SK-N-SH treated with all-trans-retinoic acid at 6 μM for 48 hours (cell line): ENCODE measurements at regions not wholly inside any gene's neighbourhood (a gene's known extent, or its start where the extent isn't known, plus 50 kb on each side); places are given as distances from the start of the nearest gene placed in this dataset.

ENCODE experiments used
- ATAC-seq: fragments of 200-7000 bp; cut with Tn5 transposase; 3 replicates; pipeline ENCODE4 v1.9.1; 2020; ENCODE audit warnings: mild to moderate bottlenecking, moderate library complexity
- ARNTL ChIP-seq: fragments of 450-650 bp; formaldehyde crosslinking; IDR thresholded peaks from 2 replicates; pipeline ENCODE4 v1.5.0; 2020; ENCODE audit warnings: low read depth, mild to moderate bottlenecking, moderate library complexity, borderline replicate concordance
- BACH2 ChIP-seq: fragments of 250-450 bp; sonication (Bioruptor Pico); IDR thresholded peaks from 2 replicates; pipeline ENCODE4 v1.9.0; 2021; ENCODE audit warnings: mild to moderate bottlenecking, borderline replicate concordance
- CSDC2 ChIP-seq: fragments of 250-450 bp; sonication (Bioruptor Pico); IDR thresholded peaks from 2 replicates; pipeline ENCODE4 v1.5.0; 2020; ENCODE audit warnings: mild to moderate bottlenecking, moderate library complexity
- ESRRG ChIP-seq: fragments of 250-450 bp; sonication (Bioruptor Pico); IDR thresholded peaks from 2 replicates; pipeline ENCODE4 v1.6.1; 2021; ENCODE audit warnings: mild to moderate bottlenecking
- GLIS3 ChIP-seq: fragments of 250-450 bp; sonication (Bioruptor Pico); IDR thresholded peaks from 2 replicates; pipeline ENCODE4 v1.5.0; 2020; ENCODE audit warnings: mild to moderate bottlenecking, moderate library complexity
- OSR1 ChIP-seq: fragments of 250-450 bp; sonication (Bioruptor Pico); IDR thresholded peaks from 2 replicates; pipeline ENCODE4 v1.8.0; 2022; ENCODE audit warnings: moderate library complexity, mild to moderate bottlenecking, inconsistent platforms
- PPARA ChIP-seq: fragments of 250-450 bp; sonication (Bioruptor Pico); IDR thresholded peaks from 2 replicates; pipeline ENCODE4 v1.5.0; 2020; ENCODE audit warnings: mild to moderate bottlenecking, borderline replicate concordance
- RARB ChIP-seq: fragments of 250-450 bp; sonication (Bioruptor Pico); IDR thresholded peaks from 2 replicates; pipeline ENCODE4 v1.8.0; 2021; ENCODE audit warnings: mild to moderate bottlenecking, moderate library complexity
- SNAI2 ChIP-seq: fragments of 250-450 bp; sonication (Bioruptor Pico); IDR thresholded peaks from 2 replicates; pipeline ENCODE4 v1.5.0; 2020; ENCODE audit warnings: mild to moderate bottlenecking, moderate library complexity
- TCF4 ChIP-seq: fragments of 250-450 bp; sonication (Bioruptor Pico); IDR thresholded peaks from 2 replicates; pipeline ENCODE4 v1.8.0; 2021; ENCODE audit warnings: mild to moderate bottlenecking, moderate library complexity, borderline replicate concordance
- ZC3H10 ChIP-seq: fragments of 250-450 bp; sonication (Bioruptor Pico); IDR thresholded peaks from 2 replicates; pipeline ENCODE4 v1.5.1; 2021; ENCODE audit warnings: mild to moderate bottlenecking, moderate library complexity
- ZNF565 ChIP-seq: fragments of 450-650 bp; formaldehyde crosslinking; conservative IDR thresholded peaks from 2 replicates; pipeline ENCODE4 v1.5.0; 2020; ENCODE audit warnings: low read depth, mild to moderate bottlenecking, moderate library complexity
- ZNF70 ChIP-seq: fragments of 450-650 bp; formaldehyde crosslinking; IDR thresholded peaks from 2 replicates; pipeline ENCODE4 v1.5.0; 2020; ENCODE audit warnings: mild to moderate bottlenecking, moderate library complexity
- ZNF8 ChIP-seq: fragments of 450-650 bp; formaldehyde crosslinking; IDR thresholded peaks from 2 replicates; pipeline ENCODE4 v1.5.0; 2020; ENCODE audit warnings: mild to moderate bottlenecking, moderate library complexity
- TF ChIP-seq, protein P1 (sequence below): fragments of 250-450 bp; sonication (Bioruptor Pico); IDR thresholded peaks from 2 replicates; pipeline ENCODE4 v1.5.0; 2020; ENCODE audit warnings: mild to moderate bottlenecking, moderate library complexity
- TF ChIP-seq, protein P2 (sequence below): fragments of 250-450 bp; sonication (Bioruptor Pico); IDR thresholded peaks from 2 replicates; pipeline ENCODE4 v1.5.1; 2020; ENCODE audit warnings: low read depth, mild to moderate bottlenecking, moderate library complexity
- TF ChIP-seq, protein P3 (sequence below): fragments of 250-450 bp; sonication (Bioruptor Pico); IDR thresholded peaks from 2 replicates; pipeline ENCODE4 v1.5.1; 2021; ENCODE audit warnings: mild to moderate bottlenecking, moderate library complexity
- TF ChIP-seq, protein P4 (sequence below): fragments of 250-450 bp; sonication (Bioruptor Pico); IDR thresholded peaks from 2 replicates; pipeline ENCODE4 v1.8.0; 2020; ENCODE audit warnings: mild to moderate bottlenecking, moderate library complexity, borderline replicate concordance

DNA sequence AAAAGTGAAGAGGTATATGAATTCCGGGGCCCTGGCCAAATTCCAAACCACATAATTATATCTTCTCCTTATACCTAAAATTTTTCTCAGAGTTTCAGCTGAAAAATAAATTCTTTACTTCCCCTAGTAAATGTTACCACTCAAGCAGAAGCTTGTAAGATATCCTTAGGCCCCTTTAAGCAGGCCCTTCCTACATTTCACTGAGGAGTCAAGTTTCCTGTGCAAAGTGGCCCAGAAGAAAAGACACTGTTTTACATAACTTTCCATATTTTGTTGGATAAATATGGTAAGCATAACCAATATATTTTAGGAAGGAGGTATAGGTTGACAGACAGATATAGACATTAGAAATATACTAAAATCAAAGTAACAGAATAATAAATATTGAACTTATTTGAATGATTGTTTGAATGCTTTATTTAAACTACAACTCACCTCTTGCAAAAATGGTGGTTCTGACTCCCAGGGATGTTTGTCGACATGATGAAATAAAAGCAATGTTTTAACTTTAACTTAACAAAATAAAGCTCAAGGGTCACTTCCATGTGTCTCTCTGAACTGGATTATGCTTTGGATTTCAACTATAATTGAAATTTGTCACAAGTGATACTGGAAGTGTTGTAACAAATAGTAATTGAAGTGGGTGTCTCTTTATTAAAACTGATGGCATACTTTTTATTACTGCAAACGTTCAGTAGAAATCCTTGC lies 141.2 kb downstream of the SPRY2 start:
- peak; percentile 56; the same call in 2 of the 3 replicates for ATAC-seq
- TF ChIP-seq, protein P1, sequence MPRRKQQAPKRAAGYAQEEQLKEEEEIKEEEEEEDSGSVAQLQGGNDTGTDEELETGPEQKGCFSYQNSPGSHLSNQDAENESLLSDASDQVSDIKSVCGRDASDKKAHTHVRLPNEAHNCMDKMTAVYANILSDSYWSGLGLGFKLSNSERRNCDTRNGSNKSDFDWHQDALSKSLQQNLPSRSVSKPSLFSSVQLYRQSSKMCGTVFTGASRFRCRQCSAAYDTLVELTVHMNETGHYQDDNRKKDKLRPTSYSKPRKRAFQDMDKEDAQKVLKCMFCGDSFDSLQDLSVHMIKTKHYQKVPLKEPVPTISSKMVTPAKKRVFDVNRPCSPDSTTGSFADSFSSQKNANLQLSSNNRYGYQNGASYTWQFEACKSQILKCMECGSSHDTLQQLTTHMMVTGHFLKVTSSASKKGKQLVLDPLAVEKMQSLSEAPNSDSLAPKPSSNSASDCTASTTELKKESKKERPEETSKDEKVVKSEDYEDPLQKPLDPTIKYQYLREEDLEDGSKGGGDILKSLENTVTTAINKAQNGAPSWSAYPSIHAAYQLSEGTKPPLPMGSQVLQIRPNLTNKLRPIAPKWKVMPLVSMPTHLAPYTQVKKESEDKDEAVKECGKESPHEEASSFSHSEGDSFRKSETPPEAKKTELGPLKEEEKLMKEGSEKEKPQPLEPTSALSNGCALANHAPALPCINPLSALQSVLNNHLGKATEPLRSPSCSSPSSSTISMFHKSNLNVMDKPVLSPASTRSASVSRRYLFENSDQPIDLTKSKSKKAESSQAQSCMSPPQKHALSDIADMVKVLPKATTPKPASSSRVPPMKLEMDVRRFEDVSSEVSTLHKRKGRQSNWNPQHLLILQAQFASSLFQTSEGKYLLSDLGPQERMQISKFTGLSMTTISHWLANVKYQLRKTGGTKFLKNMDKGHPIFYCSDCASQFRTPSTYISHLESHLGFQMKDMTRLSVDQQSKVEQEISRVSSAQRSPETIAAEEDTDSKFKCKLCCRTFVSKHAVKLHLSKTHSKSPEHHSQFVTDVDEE (CRISPR knock-in tag): no peak

DNA sequence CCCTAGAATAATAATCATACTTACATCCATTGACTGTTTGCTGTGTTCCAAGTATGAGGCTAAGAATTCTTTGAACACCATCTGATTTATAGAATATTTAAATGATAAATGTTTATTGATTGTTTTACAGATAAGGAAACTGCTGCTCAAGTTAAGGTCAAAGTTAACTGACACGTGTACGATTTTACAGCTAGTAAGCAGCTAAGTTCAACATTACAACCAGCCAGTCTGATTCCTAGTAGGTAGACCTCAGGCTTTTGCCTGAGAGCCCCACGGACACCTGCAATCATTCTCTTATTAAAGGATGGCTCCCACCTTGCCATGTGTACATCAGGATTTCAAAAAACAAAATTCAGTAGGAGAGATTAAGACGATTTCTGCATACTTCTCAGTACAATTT lies 141.9 kb downstream of the SPRY2 start:
- TF ChIP-seq ARNTL (no peak), ZNF70 (CRISPR knock-in tag) (no peak), OSR1 (CRISPR knock-in tag) (no peak)
- TF ChIP-seq, protein P1 (CRISPR knock-in tag): no peak
- TF ChIP-seq, all 23 proteins: peak for 0
- no peak for ATAC-seq

DNA sequence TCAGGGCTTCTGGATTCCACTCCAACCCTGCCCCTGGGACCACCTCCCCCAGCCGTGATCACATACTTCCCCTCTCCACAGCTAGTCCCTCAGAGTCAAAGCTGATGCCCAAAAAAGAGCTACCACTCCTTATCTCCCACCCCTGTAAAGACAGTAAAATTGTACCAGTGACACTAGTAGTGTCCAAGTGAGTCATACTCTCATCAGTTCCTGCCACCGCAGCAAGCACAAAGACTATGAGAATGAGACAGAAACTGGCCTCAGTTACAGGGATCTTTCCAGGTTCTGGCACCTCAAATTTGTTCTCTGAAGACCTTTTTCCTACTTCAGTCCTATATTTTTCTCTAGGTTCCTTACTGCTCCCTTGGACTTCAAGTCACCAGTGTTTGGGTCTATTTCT lies 144.2 kb downstream of the SPRY2 start:
- ATAC-seq: peak; percentile 72
- TF ChIP-seq ESRRG (CRISPR knock-in tag) (no peak), ZNF8 (CRISPR knock-in tag) (no peak), ZNF70 (CRISPR knock-in tag) (no peak)
- TF ChIP-seq, protein P2, sequence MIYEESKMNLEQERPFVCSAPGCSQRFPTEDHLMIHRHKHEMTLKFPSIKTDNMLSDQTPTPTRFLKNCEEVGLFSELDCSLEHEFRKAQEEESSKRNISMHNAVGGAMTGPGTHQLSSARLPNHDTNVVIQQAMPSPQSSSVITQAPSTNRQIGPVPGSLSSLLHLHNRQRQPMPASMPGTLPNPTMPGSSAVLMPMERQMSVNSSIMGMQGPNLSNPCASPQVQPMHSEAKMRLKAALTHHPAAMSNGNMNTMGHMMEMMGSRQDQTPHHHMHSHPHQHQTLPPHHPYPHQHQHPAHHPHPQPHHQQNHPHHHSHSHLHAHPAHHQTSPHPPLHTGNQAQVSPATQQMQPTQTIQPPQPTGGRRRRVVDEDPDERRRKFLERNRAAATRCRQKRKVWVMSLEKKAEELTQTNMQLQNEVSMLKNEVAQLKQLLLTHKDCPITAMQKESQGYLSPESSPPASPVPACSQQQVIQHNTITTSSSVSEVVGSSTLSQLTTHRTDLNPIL: no peak

DNA sequence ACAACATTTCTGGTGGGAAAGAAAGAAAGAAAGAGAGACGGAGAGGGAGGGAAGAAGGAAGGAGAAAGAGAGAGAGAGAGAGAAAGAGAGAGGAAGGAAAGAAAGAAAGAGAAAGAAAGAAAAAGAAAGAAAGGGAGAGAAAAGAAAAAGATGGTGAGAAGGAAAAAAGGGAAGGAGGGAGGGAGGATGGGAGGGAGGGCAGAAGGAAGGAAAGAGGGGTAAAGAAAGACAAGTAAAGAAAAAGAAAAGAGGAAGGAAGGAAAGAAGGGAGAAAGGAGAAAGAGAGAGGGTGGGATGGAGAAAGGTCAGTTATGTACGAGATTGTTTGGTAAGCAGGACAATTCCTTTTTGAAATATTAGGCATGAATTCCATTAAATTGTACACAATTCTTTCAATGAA lies 145.3 kb downstream of the SPRY2 start:
- no peak for TF ChIP-seq ZNF565 (CRISPR knock-in tag)
- TF ChIP-seq PPARA (CRISPR knock-in tag): no peak
- TF ChIP-seq, protein P2: no peak
- TF ChIP-seq BACH2 (CRISPR knock-in tag): no peak
- TF ChIP-seq RARB (CRISPR knock-in tag): no peak
- no peak for TF ChIP-seq CSDC2 (CRISPR knock-in tag)
- no peak for TF ChIP-seq ZC3H10
- no peak for ATAC-seq

DNA sequence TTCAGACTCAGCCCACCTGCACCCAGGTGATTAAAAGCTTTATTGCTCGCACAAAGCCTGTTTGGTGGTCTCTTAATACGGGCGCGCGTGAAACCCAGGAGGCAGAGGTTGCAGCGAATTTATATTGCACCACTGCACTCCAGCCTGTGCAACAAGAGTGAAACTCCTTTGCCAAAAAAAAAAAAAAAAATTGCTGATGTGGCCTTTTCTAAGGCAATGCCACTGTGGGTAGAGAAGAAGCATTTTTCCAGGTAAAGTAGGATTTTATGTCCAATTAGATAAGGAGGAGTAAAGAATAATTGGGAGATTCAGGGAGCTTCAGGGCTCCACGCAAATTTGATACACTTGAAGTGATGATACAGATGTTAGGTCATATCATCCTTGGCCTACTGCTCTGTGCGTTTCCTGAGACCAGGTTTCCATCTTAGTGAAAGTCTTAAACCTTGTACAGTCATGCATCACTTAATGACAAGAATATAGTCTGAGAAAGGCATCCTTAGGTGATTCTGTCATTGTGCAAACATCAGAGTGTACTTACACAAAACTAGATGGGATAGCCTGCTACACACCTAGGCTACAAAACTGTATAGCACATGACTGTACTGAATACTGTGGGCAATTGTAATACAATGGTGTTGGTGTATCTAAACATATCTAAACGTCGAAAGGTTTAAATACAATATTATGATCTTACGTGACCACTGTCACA lies 150.9 kb downstream of the SPRY2 start:
- ATAC-seq: no peak
- TF ChIP-seq SNAI2 (CRISPR knock-in tag): no peak
- no peak for TF ChIP-seq ARNTL
- no peak for TF ChIP-seq GLIS3 (CRISPR knock-in tag)
- TF ChIP-seq TCF4 (CRISPR knock-in tag): no peak
- TF ChIP-seq, protein P3, sequence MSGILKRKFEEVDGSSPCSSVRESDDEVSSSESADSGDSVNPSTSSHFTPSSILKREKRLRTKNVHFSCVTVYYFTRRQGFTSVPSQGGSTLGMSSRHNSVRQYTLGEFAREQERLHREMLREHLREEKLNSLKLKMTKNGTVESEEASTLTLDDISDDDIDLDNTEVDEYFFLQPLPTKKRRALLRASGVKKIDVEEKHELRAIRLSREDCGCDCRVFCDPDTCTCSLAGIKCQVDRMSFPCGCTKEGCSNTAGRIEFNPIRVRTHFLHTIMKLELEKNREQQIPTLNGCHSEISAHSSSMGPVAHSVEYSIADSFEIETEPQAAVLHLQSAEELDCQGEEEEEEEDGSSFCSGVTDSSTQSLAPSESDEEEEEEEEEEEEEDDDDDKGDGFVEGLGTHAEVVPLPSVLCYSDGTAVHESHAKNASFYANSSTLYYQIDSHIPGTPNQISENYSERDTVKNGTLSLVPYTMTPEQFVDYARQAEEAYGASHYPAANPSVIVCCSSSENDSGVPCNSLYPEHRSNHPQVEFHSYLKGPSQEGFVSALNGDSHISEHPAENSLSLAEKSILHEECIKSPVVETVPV (CRISPR knock-in tag): no peak
- TF ChIP-seq CSDC2 (CRISPR knock-in tag): no peak
- TF ChIP-seq OSR1 (CRISPR knock-in tag): no peak
- TF ChIP-seq ZNF565 (CRISPR knock-in tag): no peak
- TF ChIP-seq ZNF70 (CRISPR knock-in tag): no peak
- TF ChIP-seq, protein P4, sequence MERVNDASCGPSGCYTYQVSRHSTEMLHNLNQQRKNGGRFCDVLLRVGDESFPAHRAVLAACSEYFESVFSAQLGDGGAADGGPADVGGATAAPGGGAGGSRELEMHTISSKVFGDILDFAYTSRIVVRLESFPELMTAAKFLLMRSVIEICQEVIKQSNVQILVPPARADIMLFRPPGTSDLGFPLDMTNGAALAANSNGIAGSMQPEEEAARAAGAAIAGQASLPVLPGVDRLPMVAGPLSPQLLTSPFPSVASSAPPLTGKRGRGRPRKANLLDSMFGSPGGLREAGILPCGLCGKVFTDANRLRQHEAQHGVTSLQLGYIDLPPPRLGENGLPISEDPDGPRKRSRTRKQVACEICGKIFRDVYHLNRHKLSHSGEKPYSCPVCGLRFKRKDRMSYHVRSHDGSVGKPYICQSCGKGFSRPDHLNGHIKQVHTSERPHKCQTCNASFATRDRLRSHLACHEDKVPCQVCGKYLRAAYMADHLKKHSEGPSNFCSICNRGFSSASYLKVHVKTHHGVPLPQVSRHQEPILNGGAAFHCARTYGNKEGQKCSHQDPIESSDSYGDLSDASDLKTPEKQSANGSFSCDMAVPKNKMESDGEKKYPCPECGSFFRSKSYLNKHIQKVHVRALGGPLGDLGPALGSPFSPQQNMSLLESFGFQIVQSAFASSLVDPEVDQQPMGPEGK (CRISPR knock-in tag): no peak
